MCF 10A (cell line): ENCODE measurements at regions not wholly inside any gene's neighbourhood (a gene's known extent, or its start where the extent isn't known, plus 50 kb on each side); places are given as distances from the start of the nearest gene placed in this dataset.

Source experiments
- BruUV-seq: library from RNA; stranded (reverse); fragments of 400-500 nt; replicated peaks from 2 replicates; lab custom pipeline; 2021; lab: Mats Ljungman, UMichigan
- CTCF ChIA-PET: fragments of 300-600 bp; sonication (Branson Sonifier 250); formaldehyde crosslinking; extraction: SDS; loops from one replicate; lab custom pipeline; 2021; ENCODE audit warnings: antibody characterized with exemption, inconsistent platforms; lab: Yijun Ruan, JAX
- POLR2A ChIA-PET: fragments of 300-600, 350-650 bp; sonication (Branson Sonifier 250); formaldehyde crosslinking; extraction: SDS; loops from one replicate; lab custom pipeline; 2020; ENCODE audit warnings: antibody characterized with exemption, inconsistent platforms; lab: Yijun Ruan, JAX
- DNase-seq: peaks from one replicate; pipeline ENCODE4 v3.0.0-alpha.2; 2018; ENCODE audit not compliant: unreplicated experiment
- H3K27ac Mint-ChIP-seq: one replicate; pipeline ENCODE4 v1.8.0; 2022; ENCODE audit warnings: mild to moderate bottlenecking, low read depth, mixed read lengths; ENCODE audit not compliant: unreplicated experiment
- H3K27me3 Mint-ChIP-seq: one replicate; pipeline ENCODE4 v1.8.0; 2022; ENCODE audit warnings: mixed read lengths; ENCODE audit not compliant: insufficient read depth, unreplicated experiment
- H3K36me3 Mint-ChIP-seq: one replicate; pipeline ENCODE4 v1.8.0; 2022; ENCODE audit warnings: mild to moderate bottlenecking, moderate library complexity, mixed read lengths; ENCODE audit not compliant: insufficient read depth, unreplicated experiment
- H3K4me1 Mint-ChIP-seq: one replicate; pipeline ENCODE4 v1.8.0; 2022; ENCODE audit warnings: mixed read lengths; ENCODE audit not compliant: insufficient read depth, unreplicated experiment
- H3K4me3 Mint-ChIP-seq: one replicate; pipeline ENCODE4 v1.8.0; 2022; ENCODE audit warnings: mild to moderate bottlenecking, moderate library complexity, mixed read lengths; ENCODE audit not compliant: unreplicated experiment
- H3K9me3 Mint-ChIP-seq: one replicate; pipeline ENCODE4 v1.8.0; 2022; ENCODE audit warnings: mixed read lengths; ENCODE audit not compliant: unreplicated experiment
- CTCF ChIP-seq: fragments of 200-600 bp; IDR thresholded peaks from one replicate; pipeline ENCODE4 v1.8.0; 2022; ENCODE audit warnings: antibody characterized with exemption, mild to moderate bottlenecking; ENCODE audit not compliant: unreplicated experiment
- intact Hi-C: fragments of 100-400 bp; cut with micrococcal nuclease; formaldehyde crosslinking; loops from 2 replicates; pipeline ENCODE4 v1.14.1; 2022

DNA sequence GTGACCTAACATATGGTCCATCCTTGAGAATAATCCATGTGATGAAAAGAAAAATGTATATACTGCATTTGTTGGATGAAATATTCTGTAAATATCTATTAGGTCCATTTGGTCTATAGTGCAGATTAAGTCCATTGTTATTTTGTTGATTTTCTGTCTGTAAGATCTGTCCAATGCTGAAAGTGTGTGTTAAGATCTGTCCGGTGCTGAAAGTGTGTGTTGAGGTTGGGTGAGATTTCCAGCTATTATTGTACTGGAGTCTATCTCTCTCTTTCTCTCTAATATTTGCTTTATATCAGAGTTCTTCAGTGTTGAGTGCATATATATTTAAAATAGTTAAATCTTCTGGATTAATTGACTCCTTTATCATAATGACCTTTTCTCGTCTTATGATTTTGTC, 828.8 kb upstream of the CRIM1 start:
- no peaks in the 10 kb centered on the region for H3K36me3 Mint-ChIP-seq
- intact Hi-C loops: no loop called here
- TF ChIP-seq CTCF: no peak
- peaks cover 8% of the 10 kb centered on the region for H3K9me3 Mint-ChIP-seq
- no peak overlapping the region for H3K27ac Mint-ChIP-seq
- no peak overlapping the region for H3K4me3 Mint-ChIP-seq
- ChIA-PET POLR2A (no interaction called here), CTCF (no interaction called here)
- no peak for DNase-seq
- H3K27me3 Mint-ChIP-seq: no peaks in the 10 kb centered on the region
- no peaks in the 10 kb centered on the region for H3K4me1 Mint-ChIP-seq
- BruUV-seq: no TSS peak

DNA sequence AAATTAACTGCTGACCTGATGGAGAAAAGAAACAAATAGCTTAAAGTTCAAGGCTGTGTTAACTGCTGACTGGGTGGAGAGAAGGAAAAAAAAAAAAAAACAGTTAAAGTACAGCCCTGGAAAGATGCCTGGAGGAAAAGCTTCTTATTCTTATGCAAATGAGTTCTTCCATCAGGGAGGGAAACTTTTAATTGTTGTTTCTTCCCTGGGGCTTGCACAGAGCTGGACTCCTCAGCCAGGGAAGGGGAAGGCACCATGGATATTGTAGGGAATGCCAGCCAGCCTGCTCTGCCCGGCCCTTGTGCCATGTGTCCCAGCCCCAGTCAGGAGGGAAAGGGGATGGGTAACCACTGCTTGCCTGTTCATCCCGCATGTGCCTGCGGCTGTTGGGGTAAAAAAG, 833.1 kb upstream of the CRIM1 start:
- Mint-ChIP-seq H3K9me3 (peaks cover 8% of the 10 kb centered on the region), H3K27ac (no peak overlapping the region), H3K4me3 (no peak overlapping the region), H3K4me1 (no peaks in the 10 kb centered on the region), H3K36me3 (no peaks in the 10 kb centered on the region), H3K27me3 (no peaks in the 10 kb centered on the region)
- ChIA-PET CTCF (no interaction called here), POLR2A (no interaction called here)
- no peak for DNase-seq
- no peak for TF ChIP-seq CTCF
- intact Hi-C loops: no loop called here
- BruUV-seq: no TSS peak

- H3K36me3 Mint-ChIP-seq: peaks cover 5% of the 10 kb centered on the region
- H3K27me3 Mint-ChIP-seq: no peaks in the 10 kb centered on the region
- no peak for TF ChIP-seq CTCF
- DNase-seq: no peak
- no peaks in the 10 kb centered on the region for H3K4me1 Mint-ChIP-seq
- H3K27ac Mint-ChIP-seq: no peak overlapping the region
- BruUV-seq: no TSS peak
- H3K9me3 Mint-ChIP-seq: peaks cover 4% of the 10 kb centered on the region
- POLR2A ChIA-PET: no interaction called here
- CTCF ChIA-PET: no interaction called here
- H3K4me3 Mint-ChIP-seq: no peak overlapping the region
- intact Hi-C loops: no loop called here
These were observed 844.9 kb upstream of the CRIM1 start for GRCh38 chr2:35510636-35511035.

- ChIA-PET POLR2A (no interaction called here), CTCF (no interaction called here)
- no peak for TF ChIP-seq CTCF
- H3K27ac Mint-ChIP-seq: no peak overlapping the region
- no peak overlapping the region for H3K4me3 Mint-ChIP-seq
- no peaks in the 10 kb centered on the region for H3K4me1 Mint-ChIP-seq
- DNase-seq: no peak
- H3K9me3 Mint-ChIP-seq: peaks cover 4% of the 10 kb centered on the region
- no TSS peak for BruUV-seq
- H3K36me3 Mint-ChIP-seq: no peaks in the 10 kb centered on the region
- intact Hi-C loops: no loop called here
- no peaks in the 10 kb centered on the region for H3K27me3 Mint-ChIP-seq
These were observed 847.0 kb upstream of the CRIM1 start for GRCh38 chr2:35508601-35509000.
